Thyroid gland (tissue), 4 donors: ENCODE measurements at regions not wholly inside any gene's neighbourhood (a gene's known extent, or its start where the extent isn't known, plus 50 kb on each side); places are given as distances from the start of the nearest gene placed in this dataset.

Source experiments
- CTCF ChIP-seq, 6 experiments: fragments of 200-600 bp in 3 of 6; fragments of 450-650 bp in 3 of 6; sonication (generic) in 3 of 6; IDR thresholded peaks; one replicate each; pipeline ENCODE4 v1.5.1; 2016 to 2019; ENCODE audit warnings: antibody characterized with exemption in 6 of 6, mild to moderate bottlenecking in 2 of 6, inconsistent platforms in 1 of 6, moderate library complexity in 1 of 6
- POLR2A ChIP-seq, 2 donors: fragments of 450-650 bp; IDR thresholded peaks; one replicate each; pipeline ENCODE4 v1.6.1; 2017; ENCODE audit warnings: antibody characterized with exemption in 2 of 2, mild to moderate bottlenecking in 2 of 2, moderate library complexity in 1 of 2

GRCh38 chr16:86683441-86684194, 105.3 kb downstream of the FOXL1 start:
- no peak for TF ChIP-seq CTCF (IDR thresholded peaks at IDR 0.05)
- TF ChIP-seq POLR2A (IDR thresholded peaks at IDR 0.05), result no peak
